ENCODE measurements at regions not wholly inside any gene's neighbourhood (a gene's known extent, or its start where the extent isn't known, plus 50 kb on each side); places are given as distances from the start of the nearest gene placed in this dataset.

DNA sequence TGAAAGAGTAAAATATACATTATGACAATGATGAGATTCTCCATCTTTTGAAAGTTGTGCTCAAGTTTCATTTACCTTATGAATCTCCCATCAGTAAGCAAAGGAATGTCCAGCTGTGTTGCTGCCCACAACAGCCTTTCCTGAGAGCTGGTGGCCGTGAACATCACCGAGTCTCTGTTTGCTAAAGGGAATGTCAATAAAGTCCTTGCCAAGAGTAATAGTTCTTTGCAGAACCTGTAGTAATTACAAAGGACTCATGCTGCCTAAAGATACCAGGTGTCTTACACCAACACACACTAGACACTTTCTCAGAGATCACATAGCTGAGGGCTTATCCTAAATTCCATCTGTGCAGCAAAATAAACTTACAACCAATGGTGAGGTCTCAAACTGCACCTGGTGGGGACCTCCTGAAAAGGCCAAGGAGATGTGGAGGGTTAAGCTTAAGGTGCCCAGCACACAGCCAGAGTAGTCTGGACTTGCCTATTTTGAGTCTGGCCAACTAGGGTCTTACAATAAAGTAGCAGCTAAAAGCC, 111.1 kb upstream of the DAPK1 start:
- no peaks in the 10 kb centered on the region for H3K9me3 ChIP-seq (ENCODE audit: control insufficient read depth, low read depth, low read length)
- no peak overlapping the region for H2AFZ ChIP-seq (ENCODE audit: low read length)
- H3K4me1 ChIP-seq (ENCODE audit: insufficient read depth, low read length) = peaks cover 7% of the 10 kb centered on the region
- H3K9ac ChIP-seq (ENCODE audit: extremely low read depth, insufficient read length, low read length) = no peak overlapping the region
- no peak overlapping the region for H2AK5ac ChIP-seq (ENCODE audit: insufficient read length, low read length)
- H2BK120ac ChIP-seq (ENCODE audit: low read depth, low read length, poor library complexity, severe bottlenecking) = no peak overlapping the region
- Mint-ChIP-seq H3K27ac (no peak overlapping the region; a peak in 1 of 7 replicates), H3K36me3 (ENCODE audit: insufficient read depth in 1 of 3, low read depth in 3 of 3) (no peaks in the 10 kb centered on the region; a peak in 1 of 7 replicates), H3K4me3 (no peak overlapping the region), H3K9me3 (no peaks in the 10 kb centered on the region), H3K4me1 (peaks cover 15 to 25% of the 10 kb centered on the region in 2 experiments), H3K27me3 (ENCODE audit: low read depth) (no peaks in the 10 kb centered on the region)
- H3K18ac ChIP-seq (ENCODE audit: insufficient read length, low read depth, low read length) = no peak overlapping the region
- no peak for DNase-seq
- no peak overlapping the region for H3K56ac ChIP-seq (ENCODE audit: insufficient read length, low read depth, low read length)
- H3K14ac ChIP-seq (ENCODE audit: insufficient read depth, low read length) = no peak overlapping the region
- H3K79me1 ChIP-seq (ENCODE audit: insufficient read depth, low read depth, low read length, poor library complexity, severe bottlenecking) = no peaks in the 10 kb centered on the region
- H2BK5ac ChIP-seq (ENCODE audit: insufficient read length, low read length) = no peak overlapping the region
- H3K23me2 ChIP-seq (ENCODE audit: insufficient read length, low read depth, low read length, poor library complexity, severe bottlenecking) = no peaks in the 10 kb centered on the region
- no peak overlapping the region for H3K4ac ChIP-seq (ENCODE audit: low read depth, low read length)
- no peak overlapping the region for H2BK15ac ChIP-seq (ENCODE audit: low read depth, low read length)
- no CpG with 5 or more reads among the region's 2 CpGs for WGBS (ENCODE audit: extremely low coverage, insufficient read length, low lambda C conversion rate)
- TF ChIP-seq, protein P1, sequence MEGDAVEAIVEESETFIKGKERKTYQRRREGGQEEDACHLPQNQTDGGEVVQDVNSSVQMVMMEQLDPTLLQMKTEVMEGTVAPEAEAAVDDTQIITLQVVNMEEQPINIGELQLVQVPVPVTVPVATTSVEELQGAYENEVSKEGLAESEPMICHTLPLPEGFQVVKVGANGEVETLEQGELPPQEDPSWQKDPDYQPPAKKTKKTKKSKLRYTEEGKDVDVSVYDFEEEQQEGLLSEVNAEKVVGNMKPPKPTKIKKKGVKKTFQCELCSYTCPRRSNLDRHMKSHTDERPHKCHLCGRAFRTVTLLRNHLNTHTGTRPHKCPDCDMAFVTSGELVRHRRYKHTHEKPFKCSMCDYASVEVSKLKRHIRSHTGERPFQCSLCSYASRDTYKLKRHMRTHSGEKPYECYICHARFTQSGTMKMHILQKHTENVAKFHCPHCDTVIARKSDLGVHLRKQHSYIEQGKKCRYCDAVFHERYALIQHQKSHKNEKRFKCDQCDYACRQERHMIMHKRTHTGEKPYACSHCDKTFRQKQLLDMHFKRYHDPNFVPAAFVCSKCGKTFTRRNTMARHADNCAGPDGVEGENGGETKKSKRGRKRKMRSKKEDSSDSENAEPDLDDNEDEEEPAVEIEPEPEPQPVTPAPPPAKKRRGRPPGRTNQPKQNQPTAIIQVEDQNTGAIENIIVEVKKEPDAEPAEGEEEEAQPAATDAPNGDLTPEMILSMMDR (conservative IDR thresholded peaks at IDR 0.05) = no peak
- no peak overlapping the region for H2BK12ac ChIP-seq (ENCODE audit: insufficient read length, low read depth, low read length)
- no peaks in the 10 kb centered on the region for H3K79me2 ChIP-seq (ENCODE audit: insufficient read depth, low read length)
- H3T11ph ChIP-seq (ENCODE audit: low read length) = no peak overlapping the region
- H3K27ac ChIP-seq (ENCODE audit: insufficient read length, low read depth, low read length) = no peak overlapping the region
- no peak overlapping the region for H3K4me2 ChIP-seq (ENCODE audit: insufficient read depth, insufficient read length, low read length)
- no peak overlapping the region for H4K8ac ChIP-seq (replicated peaks; ENCODE audit: insufficient read length, low read depth, low read length)
- H4K5ac ChIP-seq (ENCODE audit: insufficient read length, low read depth, low read length) = no peak overlapping the region
- H4K20me1 ChIP-seq (ENCODE audit: control insufficient read depth, insufficient read depth, insufficient read length) = no peaks in the 10 kb centered on the region
- H2BK20ac ChIP-seq (ENCODE audit: low read depth, low read length, poor library complexity, severe bottlenecking) = no peak overlapping the region
- H3K23ac ChIP-seq (ENCODE audit: insufficient read length, low read depth, low read length) = no peak overlapping the region
- H4K91ac ChIP-seq (ENCODE audit: insufficient read length, low read depth, low read length) = no peak overlapping the region
- H3K27me3 ChIP-seq (ENCODE audit: insufficient read depth, low read length) = no peaks in the 10 kb centered on the region
